ENCODE measurements at regions not wholly inside any gene's neighbourhood (a gene's known extent, or its start where the extent isn't known, plus 50 kb on each side); places are given as distances from the start of the nearest gene placed in this dataset.
A peak's percentile ranks its signal among the peaks of the same experiment; 100 is the strongest.

- Histone ChIP-seq H3K4me2 (ENCODE audit: low read length) (no peak overlapping the region), H3K4me3 (ENCODE audit: low read depth, low read length) (no peak overlapping the region), H4K91ac (ENCODE audit: low read depth, low read length) (no peak overlapping the region), H3K27me3 (ENCODE audit: insufficient read depth, low read length) (no peaks in the 10 kb centered on the region), H3K18ac (ENCODE audit: low read length) (no peak overlapping the region), H3K14ac (ENCODE audit: low read length) (no peak overlapping the region), H2AFZ (ENCODE audit: insufficient read depth, low read length, poor library complexity) (no peak overlapping the region), H3K79me1 (ENCODE audit: low read length) (no peaks in the 10 kb centered on the region), H3K27ac (ENCODE audit: low read depth, low read length) (no peak overlapping the region), H3K4ac (ENCODE audit: low read depth, low read length) (no peak overlapping the region), H2BK12ac (ENCODE audit: low read length) (no peak overlapping the region), H3K23ac (ENCODE audit: low read length) (no peak overlapping the region), H2BK120ac (ENCODE audit: insufficient read depth, low read length, poor library complexity) (no peak overlapping the region), H2AK5ac (ENCODE audit: low read length) (no peak overlapping the region), H4K8ac (ENCODE audit: low read depth, low read length) (no peak overlapping the region), H3K9ac (ENCODE audit: low read length) (no peak overlapping the region), H2BK5ac (ENCODE audit: low read depth, low read length, poor library complexity) (no peak overlapping the region), H3K4me1 (ENCODE audit: control insufficient read depth in 1 of 2, insufficient read depth in 2 of 2, low read length in 2 of 2) (no peaks in the 10 kb centered on the region), H4K12ac (ENCODE audit: low read depth, low read length) (no peak overlapping the region), H3K9me3 (ENCODE audit: insufficient read depth, low read depth, low read length) (peaks cover 1% of the 10 kb centered on the region), H3K36me3 (ENCODE audit: control insufficient read depth in 1 of 2, insufficient read depth in 2 of 2, low read length in 2 of 2) (no peaks in the 10 kb centered on the region), H3K79me2 (ENCODE audit: control insufficient read depth, insufficient read depth, low read length, poor library complexity) (no peaks in the 10 kb centered on the region)
- no CpG with 5 or more reads among the region's 1 CpG for WGBS (ENCODE audit: extremely low coverage, insufficient coverage, insufficient read length)
- DNase-seq, result peak in 1 of 2 donors; percentile 9
Measured at GRCh38 chr3:186461141-186461540, 83.0 kb downstream of the CRYGS start.

- H2BK5ac ChIP-seq (ENCODE audit: low read depth, low read length, poor library complexity), result no peak overlapping the region
- no peaks in the 10 kb centered on the region for H3K36me3 ChIP-seq (ENCODE audit: control insufficient read depth in 1 of 2, insufficient read depth in 2 of 2, low read length in 2 of 2)
- H2BK120ac ChIP-seq (ENCODE audit: insufficient read depth, low read length, poor library complexity), result no peak overlapping the region
- no peak overlapping the region for H3K4ac ChIP-seq (ENCODE audit: low read depth, low read length)
- no peaks in the 10 kb centered on the region for H3K4me1 ChIP-seq (ENCODE audit: control insufficient read depth in 1 of 2, insufficient read depth in 2 of 2, low read length in 2 of 2)
- H3K79me2 ChIP-seq (ENCODE audit: control insufficient read depth, insufficient read depth, low read length, poor library complexity), result no peaks in the 10 kb centered on the region
- H4K8ac ChIP-seq (ENCODE audit: low read depth, low read length), result no peak overlapping the region
- peaks cover 1% of the 10 kb centered on the region for H3K9me3 ChIP-seq (ENCODE audit: insufficient read depth, low read depth, low read length)
- H4K91ac ChIP-seq (ENCODE audit: low read depth, low read length), result no peak overlapping the region
- DNase-seq, result no peak
- WGBS (ENCODE audit: extremely low coverage, insufficient coverage, insufficient read length), result no CpG with 5 or more reads among the region's 2 CpGs
- no peak overlapping the region for H4K12ac ChIP-seq (ENCODE audit: low read depth, low read length)
- H2BK12ac ChIP-seq (ENCODE audit: low read length), result no peak overlapping the region
- H3K18ac ChIP-seq (ENCODE audit: low read length), result no peak overlapping the region
- H3K4me2 ChIP-seq (ENCODE audit: low read length), result no peak overlapping the region
- H3K27me3 ChIP-seq (ENCODE audit: insufficient read depth, low read length), result no peaks in the 10 kb centered on the region
- no peak overlapping the region for H2AFZ ChIP-seq (ENCODE audit: insufficient read depth, low read length, poor library complexity)
- no peak overlapping the region for H3K4me3 ChIP-seq (ENCODE audit: low read depth, low read length)
- H3K23ac ChIP-seq (ENCODE audit: low read length), result no peak overlapping the region
- no peaks in the 10 kb centered on the region for H3K79me1 ChIP-seq (ENCODE audit: low read length)
- H2AK5ac ChIP-seq (ENCODE audit: low read length), result no peak overlapping the region
- H3K14ac ChIP-seq (ENCODE audit: low read length), result no peak overlapping the region
- no peak overlapping the region for H3K9ac ChIP-seq (ENCODE audit: low read length)
- H3K27ac ChIP-seq (ENCODE audit: low read depth, low read length), result no peak overlapping the region
Measured at GRCh38 chr3:186459108-186459467, 85.1 kb downstream of the CRYGS start.

GRCh38 chr3:186458306-186459107 lies 85.7 kb downstream of the CRYGS start:
- H2BK12ac ChIP-seq (ENCODE audit: low read length), result no peak overlapping the region
- H4K8ac ChIP-seq (ENCODE audit: low read depth, low read length), result no peak overlapping the region
- no peak overlapping the region for H3K9ac ChIP-seq (ENCODE audit: low read length)
- no peak for DNase-seq
- no peaks in the 10 kb centered on the region for H3K79me2 ChIP-seq (ENCODE audit: control insufficient read depth, insufficient read depth, low read length, poor library complexity)
- no CpG with 5 or more reads among the region's 6 CpGs for WGBS (ENCODE audit: extremely low coverage, insufficient coverage, insufficient read length)
- H3K4ac ChIP-seq (ENCODE audit: low read depth, low read length), result no peak overlapping the region
- H3K27ac ChIP-seq (ENCODE audit: low read depth, low read length), result no peak overlapping the region
- H3K4me1 ChIP-seq (ENCODE audit: control insufficient read depth in 1 of 2, insufficient read depth in 2 of 2, low read length in 2 of 2), result no peaks in the 10 kb centered on the region
- H3K18ac ChIP-seq (ENCODE audit: low read length), result no peak overlapping the region
- H3K9me3 ChIP-seq (ENCODE audit: insufficient read depth, low read depth, low read length), result peaks cover 1% of the 10 kb centered on the region
- H2BK5ac ChIP-seq (ENCODE audit: low read depth, low read length, poor library complexity), result no peak overlapping the region
- H3K4me3 ChIP-seq (ENCODE audit: low read depth, low read length), result no peak overlapping the region
- no peaks in the 10 kb centered on the region for H3K36me3 ChIP-seq (ENCODE audit: control insufficient read depth in 1 of 2, insufficient read depth in 2 of 2, low read length in 2 of 2)
- H2AFZ ChIP-seq (ENCODE audit: insufficient read depth, low read length, poor library complexity), result no peak overlapping the region
- H2AK5ac ChIP-seq (ENCODE audit: low read length), result no peak overlapping the region
- no peaks in the 10 kb centered on the region for H3K27me3 ChIP-seq (ENCODE audit: insufficient read depth, low read length)
- H3K14ac ChIP-seq (ENCODE audit: low read length), result no peak overlapping the region
- no peak overlapping the region for H3K23ac ChIP-seq (ENCODE audit: low read length)
- no peak overlapping the region for H4K91ac ChIP-seq (ENCODE audit: low read depth, low read length)
- no peak overlapping the region for H3K4me2 ChIP-seq (ENCODE audit: low read length)
- no peaks in the 10 kb centered on the region for H3K79me1 ChIP-seq (ENCODE audit: low read length)
- no peak overlapping the region for H2BK120ac ChIP-seq (ENCODE audit: insufficient read depth, low read length, poor library complexity)
- H4K12ac ChIP-seq (ENCODE audit: low read depth, low read length), result no peak overlapping the region

- no peak overlapping the region for H2AFZ ChIP-seq (ENCODE audit: insufficient read depth, low read length, poor library complexity)
- no peak overlapping the region for H2BK12ac ChIP-seq (ENCODE audit: low read length)
- H3K18ac ChIP-seq (ENCODE audit: low read length), result no peak overlapping the region
- peaks cover 1% of the 10 kb centered on the region for H3K9me3 ChIP-seq (ENCODE audit: insufficient read depth, low read depth, low read length)
- WGBS (ENCODE audit: extremely low coverage, insufficient coverage, insufficient read length), result no CpG with 5 or more reads among the region's 5 CpGs
- no peak overlapping the region for H3K4ac ChIP-seq (ENCODE audit: low read depth, low read length)
- no peak overlapping the region for H2AK5ac ChIP-seq (ENCODE audit: low read length)
- no peak overlapping the region for H3K9ac ChIP-seq (ENCODE audit: low read length)
- no peak overlapping the region for H2BK120ac ChIP-seq (ENCODE audit: insufficient read depth, low read length, poor library complexity)
- H3K27me3 ChIP-seq (ENCODE audit: insufficient read depth, low read length), result no peaks in the 10 kb centered on the region
- H4K12ac ChIP-seq (ENCODE audit: low read depth, low read length), result no peak overlapping the region
- H2BK5ac ChIP-seq (ENCODE audit: low read depth, low read length, poor library complexity), result no peak overlapping the region
- no peak overlapping the region for H3K4me2 ChIP-seq (ENCODE audit: low read length)
- no peaks in the 10 kb centered on the region for H3K36me3 ChIP-seq (ENCODE audit: control insufficient read depth in 1 of 2, insufficient read depth in 2 of 2, low read length in 2 of 2)
- DNase-seq, result no peak
- H4K8ac ChIP-seq (ENCODE audit: low read depth, low read length), result no peak overlapping the region
- H4K91ac ChIP-seq (ENCODE audit: low read depth, low read length), result no peak overlapping the region
- H3K27ac ChIP-seq (ENCODE audit: low read depth, low read length), result no peak overlapping the region
- no peak overlapping the region for H3K14ac ChIP-seq (ENCODE audit: low read length)
- no peak overlapping the region for H3K23ac ChIP-seq (ENCODE audit: low read length)
- no peaks in the 10 kb centered on the region for H3K79me2 ChIP-seq (ENCODE audit: control insufficient read depth, insufficient read depth, low read length, poor library complexity)
- no peaks in the 10 kb centered on the region for H3K4me1 ChIP-seq (ENCODE audit: control insufficient read depth in 1 of 2, insufficient read depth in 2 of 2, low read length in 2 of 2)
- H3K4me3 ChIP-seq (ENCODE audit: low read depth, low read length), result no peak overlapping the region
- no peaks in the 10 kb centered on the region for H3K79me1 ChIP-seq (ENCODE audit: low read length)
Measured at GRCh38 chr3:186457236-186457635, 86.9 kb downstream of the CRYGS start.

Measured in trophoblast cell (in vitro differentiated cells and primary cell).